ENCODE measurements at regions not wholly inside any gene's neighbourhood (a gene's known extent, or its start where the extent isn't known, plus 50 kb on each side); places are given as distances from the start of the nearest gene placed in this dataset.

GRCh38 chr2:180343528-180344345 lies 336.6 kb upstream of the CWC22 start:
- no peaks in the 10 kb centered on the region for H3K27me3 ChIP-seq (ENCODE audit: insufficient read depth)
- H3K27ac ChIP-seq (ENCODE audit: low read depth in 2 of 2, low read length in 1 of 2), result no peak overlapping the region
- H3K9ac ChIP-seq, result no peak overlapping the region
- H3K4me3 ChIP-seq (ENCODE audit: low read depth in 2 of 2, low read length in 1 of 2), result no peak overlapping the region
- H3K9me2 ChIP-seq, result no peaks in the 10 kb centered on the region
- H3K36me3 ChIP-seq (replicated peaks in 1 of 2; ENCODE audit: control insufficient read depth in 1 of 2, insufficient read depth in 2 of 2, low read length in 1 of 2), result no peaks in the 10 kb centered on the region
- H3K79me2 ChIP-seq (ENCODE audit: insufficient read depth), result no peaks in the 10 kb centered on the region
- H3F3A ChIP-seq (replicated peaks; ENCODE audit: insufficient read depth), result no peaks in the 10 kb centered on the region
- no peaks in the 10 kb centered on the region for H3K9me3 ChIP-seq
- ChIA-PET CTCF (interaction anchor here (1.3 kb wide), 1 partner anchor 218 kb away, joined by 3 read pairs; no protein-coding TSS in a partner anchor), POLR2A (no interaction called here)
- no peak for DNase-seq
- no peaks in the 10 kb centered on the region for H4K20me1 ChIP-seq (ENCODE audit: insufficient read depth)
- H3K4me1 ChIP-seq (ENCODE audit: control insufficient read depth in 1 of 2, insufficient read depth in 2 of 2, low read depth in 1 of 2, low read length in 1 of 2), result no peaks in the 10 kb centered on the region
- no peak overlapping the region for H3K4me2 ChIP-seq
- TF ChIP-seq TAF1 (IDR thresholded peaks at IDR 0.05; ENCODE audit: borderline replicate concordance, low read depth, low read length) (no peak), GATA2 (CRISPR knock-in tag; IDR thresholded peaks at IDR 0.05) (no peak), SIN3A (IDR thresholded peaks at IDR 0.05; ENCODE audit: borderline replicate concordance, low read depth, low read length) (no peak), CHD2 (IDR thresholded peaks at IDR 0.05; ENCODE audit: low read length, partially characterized antibody) (no peak), PBX3 (IDR thresholded peaks at IDR 0.05) (no peak)
- WGBS (ENCODE audit: low lambda C conversion rate), result 69% methylated on average over 1 of the region's 1 CpG
- H2AFZ ChIP-seq (ENCODE audit: low read depth), result no peak overlapping the region

GRCh38 chr2:180337136-180337535 lies 330.0 kb upstream of the CWC22 start:
- WGBS (ENCODE audit: low lambda C conversion rate), result 41% methylated on average over 3 of the region's 3 CpGs

More at GRCh38 chr2:180337136-180337535, 330.0 kb upstream of the CWC22 start:
- no peak for TF ChIP-seq GATA2 (CRISPR knock-in tag; IDR thresholded peaks at IDR 0.05)
- TF ChIP-seq POLR2AphosphoS5 (IDR thresholded peaks at IDR 0.05; ENCODE audit: low read depth, low read length), result no peak
- no peak for TF ChIP-seq RCOR1 (IDR thresholded peaks at IDR 0.05; ENCODE audit: low read length)
- TF ChIP-seq TAF1 (IDR thresholded peaks at IDR 0.05; ENCODE audit: borderline replicate concordance, low read depth, low read length), result no peak
- TF ChIP-seq FOSL2 (IDR thresholded peaks at IDR 0.05; ENCODE audit: borderline replicate concordance, low read depth), result no peak
- no peak for TF ChIP-seq RXRA (IDR thresholded peaks at IDR 0.05; ENCODE audit: borderline replicate concordance, low read depth)
- TF ChIP-seq, protein P1, sequence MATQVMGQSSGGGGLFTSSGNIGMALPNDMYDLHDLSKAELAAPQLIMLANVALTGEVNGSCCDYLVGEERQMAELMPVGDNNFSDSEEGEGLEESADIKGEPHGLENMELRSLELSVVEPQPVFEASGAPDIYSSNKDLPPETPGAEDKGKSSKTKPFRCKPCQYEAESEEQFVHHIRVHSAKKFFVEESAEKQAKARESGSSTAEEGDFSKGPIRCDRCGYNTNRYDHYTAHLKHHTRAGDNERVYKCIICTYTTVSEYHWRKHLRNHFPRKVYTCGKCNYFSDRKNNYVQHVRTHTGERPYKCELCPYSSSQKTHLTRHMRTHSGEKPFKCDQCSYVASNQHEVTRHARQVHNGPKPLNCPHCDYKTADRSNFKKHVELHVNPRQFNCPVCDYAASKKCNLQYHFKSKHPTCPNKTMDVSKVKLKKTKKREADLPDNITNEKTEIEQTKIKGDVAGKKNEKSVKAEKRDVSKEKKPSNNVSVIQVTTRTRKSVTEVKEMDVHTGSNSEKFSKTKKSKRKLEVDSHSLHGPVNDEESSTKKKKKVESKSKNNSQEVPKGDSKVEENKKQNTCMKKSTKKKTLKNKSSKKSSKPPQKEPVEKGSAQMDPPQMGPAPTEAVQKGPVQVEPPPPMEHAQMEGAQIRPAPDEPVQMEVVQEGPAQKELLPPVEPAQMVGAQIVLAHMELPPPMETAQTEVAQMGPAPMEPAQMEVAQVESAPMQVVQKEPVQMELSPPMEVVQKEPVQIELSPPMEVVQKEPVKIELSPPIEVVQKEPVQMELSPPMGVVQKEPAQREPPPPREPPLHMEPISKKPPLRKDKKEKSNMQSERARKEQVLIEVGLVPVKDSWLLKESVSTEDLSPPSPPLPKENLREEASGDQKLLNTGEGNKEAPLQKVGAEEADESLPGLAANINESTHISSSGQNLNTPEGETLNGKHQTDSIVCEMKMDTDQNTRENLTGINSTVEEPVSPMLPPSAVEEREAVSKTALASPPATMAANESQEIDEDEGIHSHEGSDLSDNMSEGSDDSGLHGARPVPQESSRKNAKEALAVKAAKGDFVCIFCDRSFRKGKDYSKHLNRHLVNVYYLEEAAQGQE (IDR thresholded peaks at IDR 0.05; ENCODE audit: low read depth, low read length), result no peak
- no peak for TF ChIP-seq IRF3 (IDR thresholded peaks at IDR 0.05; ENCODE audit: low read depth, low read length)
- no peak for TF ChIP-seq TEAD4 (IDR thresholded peaks at IDR 0.05; ENCODE audit: borderline replicate concordance, insufficient read depth)
- TF ChIP-seq PBX3 (IDR thresholded peaks at IDR 0.05), result no peak
- no peak for TF ChIP-seq GABPA (IDR thresholded peaks at IDR 0.05; ENCODE audit: low read depth)
- TF ChIP-seq MEF2A (IDR thresholded peaks at IDR 0.05; ENCODE audit: borderline replicate concordance, low read depth), result no peak
- TF ChIP-seq CTCF (IDR thresholded peaks at IDR 0.05), result no peak
- TF ChIP-seq MAX (IDR thresholded peaks at IDR 0.05; ENCODE audit: low read depth), result no peak
- TF ChIP-seq RFX5 (IDR thresholded peaks at IDR 0.05; ENCODE audit: low read length), result no peak
- Histone ChIP-seq H3K27ac (ENCODE audit: low read depth in 2 of 2, low read length in 1 of 2) (no peak overlapping the region), H3K36me3 (replicated peaks in 1 of 2; ENCODE audit: control insufficient read depth in 1 of 2, insufficient read depth in 2 of 2, low read length in 1 of 2) (no peaks in the 10 kb centered on the region), H4K20me1 (ENCODE audit: insufficient read depth) (no peaks in the 10 kb centered on the region), H3K9me2 (no peaks in the 10 kb centered on the region), H3K27me3 (ENCODE audit: insufficient read depth) (no peaks in the 10 kb centered on the region), H3K4me1 (ENCODE audit: control insufficient read depth in 1 of 2, insufficient read depth in 2 of 2, low read depth in 1 of 2, low read length in 1 of 2) (no peaks in the 10 kb centered on the region), H3K79me2 (ENCODE audit: insufficient read depth) (no peaks in the 10 kb centered on the region), H3F3A (replicated peaks; ENCODE audit: insufficient read depth) (no peaks in the 10 kb centered on the region), H2AFZ (ENCODE audit: low read depth) (no peak overlapping the region), H3K4me2 (no peak overlapping the region), H3K9me3 (no peaks in the 10 kb centered on the region), H3K9ac (no peak overlapping the region), H3K4me3 (ENCODE audit: low read depth in 2 of 2, low read length in 1 of 2) (no peak overlapping the region)
- ChIA-PET POLR2A (no interaction called here), CTCF (no interaction called here)
- no peak for DNase-seq

Measured in SK-N-SH (cell line).